MCF 10A (cell line): ENCODE measurements at regions not wholly inside any gene's neighbourhood (a gene's known extent, or its start where the extent isn't known, plus 50 kb on each side); places are given as distances from the start of the nearest gene placed in this dataset.
"Not testable (repeated sequence)": the region's sequence is repeated elsewhere in the genome, so short reads cannot be mapped to it uniquely, and the experiment has no call there.

Experiments used
- BruUV-seq: library from RNA; stranded (reverse); fragments of 400-500 nt; replicated peaks from 2 replicates; lab custom pipeline; 2021; lab: Mats Ljungman, UMichigan
- CTCF ChIA-PET: fragments of 300-600 bp; sonication (Branson Sonifier 250); formaldehyde crosslinking; extraction: SDS; loops from one replicate; lab custom pipeline; 2021; ENCODE audit warnings: antibody characterized with exemption, inconsistent platforms; lab: Yijun Ruan, JAX
- POLR2A ChIA-PET: fragments of 300-600, 350-650 bp; sonication (Branson Sonifier 250); formaldehyde crosslinking; extraction: SDS; loops from one replicate; lab custom pipeline; 2020; ENCODE audit warnings: antibody characterized with exemption, inconsistent platforms; lab: Yijun Ruan, JAX
- DNase-seq: peaks from one replicate; pipeline ENCODE4 v3.0.0-alpha.2; 2018; ENCODE audit not compliant: unreplicated experiment
- H3K27ac Mint-ChIP-seq: one replicate; pipeline ENCODE4 v1.8.0; 2022; ENCODE audit warnings: mild to moderate bottlenecking, low read depth, mixed read lengths; ENCODE audit not compliant: unreplicated experiment
- H3K27me3 Mint-ChIP-seq: one replicate; pipeline ENCODE4 v1.8.0; 2022; ENCODE audit warnings: mixed read lengths; ENCODE audit not compliant: insufficient read depth, unreplicated experiment
- H3K36me3 Mint-ChIP-seq: one replicate; pipeline ENCODE4 v1.8.0; 2022; ENCODE audit warnings: mild to moderate bottlenecking, moderate library complexity, mixed read lengths; ENCODE audit not compliant: insufficient read depth, unreplicated experiment
- H3K4me1 Mint-ChIP-seq: one replicate; pipeline ENCODE4 v1.8.0; 2022; ENCODE audit warnings: mixed read lengths; ENCODE audit not compliant: insufficient read depth, unreplicated experiment
- H3K4me3 Mint-ChIP-seq: one replicate; pipeline ENCODE4 v1.8.0; 2022; ENCODE audit warnings: mild to moderate bottlenecking, moderate library complexity, mixed read lengths; ENCODE audit not compliant: unreplicated experiment
- H3K9me3 Mint-ChIP-seq: one replicate; pipeline ENCODE4 v1.8.0; 2022; ENCODE audit warnings: mixed read lengths; ENCODE audit not compliant: unreplicated experiment
- CTCF ChIP-seq: fragments of 200-600 bp; IDR thresholded peaks from one replicate; pipeline ENCODE4 v1.8.0; 2022; ENCODE audit warnings: antibody characterized with exemption, mild to moderate bottlenecking; ENCODE audit not compliant: unreplicated experiment
- intact Hi-C: fragments of 100-400 bp; cut with micrococcal nuclease; formaldehyde crosslinking; loops from 2 replicates; pipeline ENCODE4 v1.14.1; 2022

- peaks cover 4% of the 10 kb centered on the region for H3K36me3 Mint-ChIP-seq
- POLR2A ChIA-PET: no interaction called here
- peaks cover 12% of the 10 kb centered on the region for H3K27me3 Mint-ChIP-seq
- no peak overlapping the region for H3K27ac Mint-ChIP-seq
- no TSS peak for BruUV-seq
- no peaks in the 10 kb centered on the region for H3K4me1 Mint-ChIP-seq
- no peak for DNase-seq
- no peak overlapping the region for H3K4me3 Mint-ChIP-seq
- intact Hi-C loops: no loop called here
- no peaks in the 10 kb centered on the region for H3K9me3 Mint-ChIP-seq
- no peak for TF ChIP-seq CTCF
- CTCF ChIA-PET: interaction anchor here (0.6 to 0.7 kb wide), 2 partner anchors 35 to 413 kb away, joined by 3 read pairs; no protein-coding TSS in a partner anchor
Observed at GRCh38 chr4:52511825-52512224, 147.3 kb downstream of the USP46 start.

- intact Hi-C loops: no loop called here
- DNase-seq: no peak
- no peak for TF ChIP-seq CTCF
- Mint-ChIP-seq H3K9me3 (no peaks in the 10 kb centered on the region), H3K4me1 (no peaks in the 10 kb centered on the region), H3K27ac (no peak overlapping the region), H3K27me3 (peaks cover 12% of the 10 kb centered on the region), H3K36me3 (peaks cover 4% of the 10 kb centered on the region), H3K4me3 (no peak overlapping the region)
- POLR2A ChIA-PET: no interaction called here
- CTCF ChIA-PET: no interaction called here
- no TSS peak for BruUV-seq
Observed at GRCh38 chr4:52512291-52512690, 146.8 kb downstream of the USP46 start.

- BruUV-seq, H3K4me1 Mint-ChIP-seq, H3K27me3 Mint-ChIP-seq, intact Hi-C loops, H3K9me3 Mint-ChIP-seq, H3K27ac Mint-ChIP-seq, POLR2A ChIA-PET, DNase-seq, H3K36me3 Mint-ChIP-seq, H3K4me3 Mint-ChIP-seq: not testable (repeated sequence)
- CTCF ChIA-PET: interaction anchor here (1.1 to 1.2 kb wide), 2 partner anchors 23 to 460 kb away, joined by 3 read pairs; no protein-coding TSS in a partner anchor
Observed at GRCh38 chr4:52522093-52522492, 137.0 kb downstream of the USP46 start.

GRCh38 chr4:52529983-52530382 lies 129.1 kb downstream of the USP46 start:
- CTCF ChIA-PET: interaction anchor here (1.3 kb wide), 1 partner anchor 15 kb away, joined by 5 read pairs; no protein-coding TSS in a partner anchor
- no peaks in the 10 kb centered on the region for H3K36me3 Mint-ChIP-seq
- intact Hi-C loops: no loop called here

More at GRCh38 chr4:52529983-52530382, 129.1 kb downstream of the USP46 start:
- H3K4me3 Mint-ChIP-seq: no peak overlapping the region
- peaks cover 7% of the 10 kb centered on the region for H3K9me3 Mint-ChIP-seq
- POLR2A ChIA-PET: interaction anchor here (0.6 kb wide), 1 partner anchor 848 kb away, joined by 4 read pairs; no protein-coding TSS in a partner anchor
- no peak overlapping the region for H3K27ac Mint-ChIP-seq
- BruUV-seq: no TSS peak
- no peak for TF ChIP-seq CTCF
- DNase-seq: no peak
- no peaks in the 10 kb centered on the region for H3K4me1 Mint-ChIP-seq
- no peaks in the 10 kb centered on the region for H3K27me3 Mint-ChIP-seq
